Pancreas (tissue), 10 donors: ENCODE measurements at regions not wholly inside any gene's neighbourhood (a gene's known extent, or its start where the extent isn't known, plus 50 kb on each side); places are given as distances from the start of the nearest gene placed in this dataset.

ENCODE experiments used
- ATAC-seq, 4 donors: fragments of 200-7000 bp; cut with Tn5 transposase; one replicate each; pipeline versions ENCODE4 v1.8.0 to v1.9.1; 2020; ENCODE audit warnings: mild to moderate bottlenecking in 4 of 4, moderate library complexity in 4 of 4
- DNase-seq, 6 donors: peaks; one replicate each; pipeline ENCODE4 v3.0.0-alpha.2; 2020
- FAIRE-seq: peaks from 2 replicates; lab custom pipeline; 2012; peaks lifted over from hg19 to GRCh38; lab: Jason Lieb, UNC
- H3K27ac ChIP-seq, 4 donors: fragments of 200-600 bp; sonication (generic); 1 replicate in 3 of 4; 2 replicates in 1 of 4; pipeline versions ENCODE4 v1.5.0 to v1.8.0; 2020
- H3K27me3 ChIP-seq, 4 donors: fragments of 200-600 bp; one replicate each; pipeline ENCODE4 v1.8.0; 2021
- H3K36me3 ChIP-seq, 3 donors: fragments of 200-600 bp; sonication (generic) in 1 of 3; one replicate each; pipeline versions ENCODE4 v1.5.0 to v1.8.0; 2020 to 2021
- H3K4me1 ChIP-seq, 3 donors: fragments of 200-600 bp; one replicate each; pipeline ENCODE4 v1.8.0; 2021
- H3K4me3 ChIP-seq, 4 donors: fragments of 200-600 bp; sonication (generic) in 2 of 4; one replicate each; pipeline versions ENCODE4 v1.5.0 to v1.8.0; 2020 to 2021
- H3K9me3 ChIP-seq, 4 donors: fragments of 200-600 bp; one replicate each; pipeline ENCODE4 v1.8.0; 2021
- WGBS, 2 donors: extraction: QIAGEN DNeasy Blood & Tissue Kit; methylation state at CpG; one replicate each; pipeline ENCODE4 v1.1.7; 2013; 5-methylcytosine and 5-hydroxymethylcytosine counted together
- intact Hi-C, 3 donors: fragments of 100-400 bp; cut with DNase I; formaldehyde crosslinking; loops; one replicate each; pipeline versions ENCODE4 v1.11.1 to v1.14.2; 2022
- TF ChIP-seq, protein P1 (sequence below), 4 donors: fragments of 200-600 bp; sonication (generic) in 3 of 4; IDR thresholded peaks; one replicate each; pipeline versions ENCODE4 v1.5.0 to v1.8.0; 2021; ENCODE audit warnings: antibody characterized with exemption in 4 of 4
- donor health status: healthy with polysubstance abuse.
- donor health status: DM: no; HTN: no; CAD: no; lungs with moderate emphysema.
- donor health status: DM: no; HTN: no; CAD: no.
- donor health status: control.
- donor health status: control.
- donor health status: Bipolar disorder and iron deficiency.
- donor health status: DM: yes; HTN: yes; CAD: no.
- donor health status: DM: no; HTN: no; CAD: no.
- donor health status: DM: no; HTN: no; CAD: no.
- donor health status: DM: yes; HTN: yes; CAD: no.

DNA sequence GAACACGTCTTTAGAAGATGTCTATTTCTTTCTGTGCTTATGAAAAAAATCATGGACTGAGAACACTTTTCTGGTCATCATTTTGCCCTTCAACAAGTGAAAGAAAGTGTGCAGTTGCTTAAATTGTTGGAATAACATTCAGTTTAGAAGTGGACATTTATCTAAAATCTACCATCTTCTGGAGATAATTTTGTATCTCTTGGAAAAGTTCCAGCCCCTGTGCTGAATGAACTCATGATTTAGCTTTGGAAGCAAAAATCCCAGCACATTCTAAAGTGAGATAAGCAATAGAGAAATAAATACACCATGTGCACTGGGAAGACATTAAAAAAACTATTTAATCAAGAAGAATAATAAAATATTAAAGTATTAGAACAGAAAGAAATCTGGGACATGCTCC, 1420.8 kb upstream of the SLC10A2 start:
- Histone ChIP-seq H3K36me3 (no peaks in the 10 kb centered on the region), H3K9me3 (no peaks in the 10 kb centered on the region), H3K27me3 (no peaks in the 10 kb centered on the region), H3K4me3 (no peak overlapping the region), H3K27ac (no peak overlapping the region), H3K4me1 (no peaks in the 10 kb centered on the region)
- ATAC-seq, result no peak
- intact Hi-C loops, result no loop called here
- WGBS, 2 donors, result 53 to 55% methylated on average over 1 of the region's 1 CpG
- no peak for DNase-seq
- TF ChIP-seq, protein P1, sequence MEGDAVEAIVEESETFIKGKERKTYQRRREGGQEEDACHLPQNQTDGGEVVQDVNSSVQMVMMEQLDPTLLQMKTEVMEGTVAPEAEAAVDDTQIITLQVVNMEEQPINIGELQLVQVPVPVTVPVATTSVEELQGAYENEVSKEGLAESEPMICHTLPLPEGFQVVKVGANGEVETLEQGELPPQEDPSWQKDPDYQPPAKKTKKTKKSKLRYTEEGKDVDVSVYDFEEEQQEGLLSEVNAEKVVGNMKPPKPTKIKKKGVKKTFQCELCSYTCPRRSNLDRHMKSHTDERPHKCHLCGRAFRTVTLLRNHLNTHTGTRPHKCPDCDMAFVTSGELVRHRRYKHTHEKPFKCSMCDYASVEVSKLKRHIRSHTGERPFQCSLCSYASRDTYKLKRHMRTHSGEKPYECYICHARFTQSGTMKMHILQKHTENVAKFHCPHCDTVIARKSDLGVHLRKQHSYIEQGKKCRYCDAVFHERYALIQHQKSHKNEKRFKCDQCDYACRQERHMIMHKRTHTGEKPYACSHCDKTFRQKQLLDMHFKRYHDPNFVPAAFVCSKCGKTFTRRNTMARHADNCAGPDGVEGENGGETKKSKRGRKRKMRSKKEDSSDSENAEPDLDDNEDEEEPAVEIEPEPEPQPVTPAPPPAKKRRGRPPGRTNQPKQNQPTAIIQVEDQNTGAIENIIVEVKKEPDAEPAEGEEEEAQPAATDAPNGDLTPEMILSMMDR (IDR thresholded peaks at IDR 0.05), result no peak
- no peak for FAIRE-seq

DNA sequence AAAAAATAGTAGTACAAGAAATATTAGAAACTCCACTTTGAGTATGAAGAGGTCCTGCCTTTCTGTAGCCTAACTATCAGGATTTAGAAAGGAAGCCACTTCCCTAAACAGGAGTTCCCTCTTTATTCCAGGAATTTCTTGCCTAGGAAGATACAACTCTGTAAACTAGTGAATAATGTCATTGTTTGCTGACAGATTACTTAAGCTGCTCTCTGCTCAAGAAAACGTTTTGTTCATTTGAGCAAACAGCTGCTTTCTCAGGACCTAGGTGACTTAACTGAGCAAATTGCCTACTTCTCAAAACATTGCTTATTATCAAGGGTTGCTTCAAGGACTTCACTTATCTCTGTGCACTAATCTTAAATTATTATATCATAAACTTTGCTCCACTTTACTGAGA, 1419.4 kb upstream of the SLC10A2 start:
- H3K9me3 ChIP-seq, result no peaks in the 10 kb centered on the region
- ATAC-seq, result peak in 1 of 4 donors; percentile 46
- FAIRE-seq, result no peak
- H3K36me3 ChIP-seq, result no peaks in the 10 kb centered on the region
- intact Hi-C loops, result no loop called here
- TF ChIP-seq, protein P1 (IDR thresholded peaks at IDR 0.05), result no peak
- H3K4me3 ChIP-seq, result no peak overlapping the region
- WGBS, 2 donors, result 3 to 6% methylated on average over 1 of the region's 1 CpG
- no peaks in the 10 kb centered on the region for H3K4me1 ChIP-seq
- H3K27me3 ChIP-seq, result peaks cover 0 to 5% (median 0%) of the 10 kb centered on the region in 4 donors
- no peak for DNase-seq
- no peak overlapping the region for H3K27ac ChIP-seq

DNA sequence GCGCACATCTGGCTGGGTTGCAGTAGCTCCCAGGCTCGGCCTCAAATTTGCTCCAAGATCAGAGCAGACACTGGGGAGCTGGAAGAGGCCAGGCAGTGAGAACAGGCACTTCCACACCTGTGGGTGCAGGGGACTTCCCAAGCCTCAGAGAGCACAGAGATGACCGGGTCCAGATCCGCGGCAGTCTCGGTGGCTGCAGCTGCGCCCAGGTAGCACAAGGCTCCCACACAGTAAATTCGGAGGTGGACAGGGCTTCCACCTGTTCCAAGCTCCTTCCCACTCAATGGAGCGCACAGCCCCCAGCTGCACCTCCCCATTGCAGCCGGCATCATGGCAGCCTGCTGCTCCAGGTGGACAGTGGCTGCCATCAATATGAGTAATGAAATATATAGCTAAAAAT, 1417.4 kb upstream of the SLC10A2 start:
- FAIRE-seq (no peak), ATAC-seq (no peak), DNase-seq (peak in 2 of 6 donors; percentile 27 to 36)
- 94 to 96% methylated on average over 10 of the region's 10 CpGs for WGBS, 2 donors
- Histone ChIP-seq H3K9me3 (no peaks in the 10 kb centered on the region), H3K4me1 (no peaks in the 10 kb centered on the region), H3K4me3 (no peak overlapping the region), H3K36me3 (no peaks in the 10 kb centered on the region), H3K27ac (no peak overlapping the region), H3K27me3 (peaks cover 0 to 5% (median 0%) of the 10 kb centered on the region in 4 donors)
- intact Hi-C loops, result no loop called here
- TF ChIP-seq, protein P1 (IDR thresholded peaks at IDR 0.05), result no peak

DNA sequence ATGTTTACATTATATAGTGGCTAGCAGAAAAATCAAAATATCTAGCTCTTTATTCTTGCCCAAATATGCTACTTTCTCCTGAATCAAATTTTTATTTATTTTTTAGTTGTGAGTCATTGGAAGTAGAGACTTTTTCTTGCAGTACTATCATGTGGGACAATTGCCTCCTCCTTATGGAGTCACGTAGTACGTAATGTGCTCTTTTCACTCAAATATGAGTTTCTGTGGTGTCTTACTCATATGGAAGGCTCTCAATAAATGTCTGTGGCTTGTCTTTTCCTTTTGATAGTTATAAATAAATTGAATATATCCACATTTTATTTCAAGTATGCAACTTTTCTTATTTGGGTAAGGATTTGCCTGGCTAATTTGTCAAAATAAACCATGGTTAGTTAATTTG, 1411.0 kb upstream of the SLC10A2 start:
- Histone ChIP-seq H3K27ac (no peak overlapping the region), H3K36me3 (no peaks in the 10 kb centered on the region), H3K27me3 (peaks cover 0 to 5% (median 0%) of the 10 kb centered on the region in 4 donors), H3K4me1 (no peaks in the 10 kb centered on the region), H3K9me3 (no peaks in the 10 kb centered on the region), H3K4me3 (no peak overlapping the region)
- DNase-seq, result no peak
- FAIRE-seq, result no peak
- intact Hi-C loops, result no loop called here
- WGBS, 2 donors, result 97 to 99% methylated on average over 2 of the region's 2 CpGs
- no peak for ATAC-seq
- TF ChIP-seq, protein P1 (IDR thresholded peaks at IDR 0.05), result no peak

DNA sequence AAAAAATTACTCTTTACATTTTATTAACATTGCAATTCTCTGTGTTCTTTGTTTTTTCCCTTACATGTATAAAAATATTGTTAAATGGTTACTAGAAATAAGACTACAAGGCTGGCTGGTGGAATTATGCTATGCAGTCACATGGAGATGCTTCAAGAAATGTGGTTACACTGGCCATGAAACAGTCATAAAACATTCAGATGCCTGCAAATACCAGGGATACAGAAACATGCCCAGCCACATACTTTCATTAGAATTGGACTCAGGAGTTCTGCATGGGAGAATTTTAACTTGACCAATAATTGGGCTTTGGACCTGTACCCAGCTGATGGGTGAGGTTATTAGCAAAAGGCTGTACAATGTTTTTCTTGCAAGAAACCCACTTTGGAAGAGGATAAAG, 1407.7 kb upstream of the SLC10A2 start:
- ATAC-seq (no peak), DNase-seq (no peak), FAIRE-seq (no peak)
- H3K4me1 ChIP-seq, result no peaks in the 10 kb centered on the region
- intact Hi-C loops, result no loop called here
- no peaks in the 10 kb centered on the region for H3K36me3 ChIP-seq
- H3K27ac ChIP-seq, result no peak overlapping the region
- no peak overlapping the region for H3K4me3 ChIP-seq
- no peaks in the 10 kb centered on the region for H3K27me3 ChIP-seq
- TF ChIP-seq, protein P1 (IDR thresholded peaks at IDR 0.05), result no peak
- no peaks in the 10 kb centered on the region for H3K9me3 ChIP-seq
